HT1080 (cell line): ENCODE measurements at regions not wholly inside any gene's neighbourhood (a gene's known extent, or its start where the extent isn't known, plus 50 kb on each side); places are given as distances from the start of the nearest gene placed in this dataset.

Experiments used
- DNase-seq: peaks from one replicate; pipeline ENCODE4 v3.0.0-alpha.2; 2015; ENCODE audit warnings: low read depth

GRCh38 chr10:10657139-10657760 is 360.4 kb upstream of the CELF2 start:
- no peak for DNase-seq

GRCh38 chr10:10658172-10658785 is 359.4 kb upstream of the CELF2 start:
- DNase-seq: no peak

GRCh38 chr10:10660054-10660453 is 357.6 kb upstream of the CELF2 start:
- no peak for DNase-seq

GRCh38 chr10:10661176-10661575 is 356.5 kb upstream of the CELF2 start:
- DNase-seq: no peak

GRCh38 chr10:10662716-10663408 is 354.8 kb upstream of the CELF2 start:
- DNase-seq: no peak

GRCh38 chr10:10663622-10664021 is 354.1 kb upstream of the CELF2 start:
- DNase-seq: no peak

- DNase-seq: no peak
Measured at GRCh38 chr10:10665750-10666149, 351.9 kb upstream of the CELF2 start.

- DNase-seq: no peak
Measured at GRCh38 chr10:10667466-10667865, 350.2 kb upstream of the CELF2 start.

GRCh38 chr10:10676972-10677371 is 340.7 kb upstream of the CELF2 start:
- DNase-seq: no peak

GRCh38 chr10:10677479-10677878 is 340.2 kb upstream of the CELF2 start:
- peak; percentile 24 for DNase-seq

GRCh38 chr10:10680496-10680895 is 337.2 kb upstream of the CELF2 start:
- no peak for DNase-seq

- DNase-seq: no peak
Measured at GRCh38 chr10:10684972-10685371, 332.7 kb upstream of the CELF2 start.

- no peak for DNase-seq
Measured at GRCh38 chr10:10685566-10685965, 332.1 kb upstream of the CELF2 start.

- no peak for DNase-seq
Measured at GRCh38 chr10:10687751-10688150, 329.9 kb upstream of the CELF2 start.

GRCh38 chr10:10699427-10699826 is 318.2 kb upstream of the CELF2 start:
- no peak for DNase-seq

- no peak for DNase-seq
Measured at GRCh38 chr10:10701084-10701611, 316.5 kb upstream of the CELF2 start.

- no peak for DNase-seq
Measured at GRCh38 chr10:10702211-10702610, 315.5 kb upstream of the CELF2 start.

- no peak for DNase-seq
Measured at GRCh38 chr10:10703382-10703781, 314.3 kb upstream of the CELF2 start.

- DNase-seq: no peak
Measured at GRCh38 chr10:10712155-10712704, 305.4 kb upstream of the CELF2 start.

GRCh38 chr10:10714327-10714726 is 303.3 kb upstream of the CELF2 start:
- DNase-seq: no peak

GRCh38 chr10:10716972-10717371 is 300.7 kb upstream of the CELF2 start:
- DNase-seq: no peak

GRCh38 chr10:10722422-10722821 is 295.2 kb upstream of the CELF2 start:
- DNase-seq: no peak
